ENCODE measurements at regions not wholly inside any gene's neighbourhood (a gene's known extent, or its start where the extent isn't known, plus 50 kb on each side); places are given as distances from the start of the nearest gene placed in this dataset.

- TF ChIP-seq, protein P1, sequence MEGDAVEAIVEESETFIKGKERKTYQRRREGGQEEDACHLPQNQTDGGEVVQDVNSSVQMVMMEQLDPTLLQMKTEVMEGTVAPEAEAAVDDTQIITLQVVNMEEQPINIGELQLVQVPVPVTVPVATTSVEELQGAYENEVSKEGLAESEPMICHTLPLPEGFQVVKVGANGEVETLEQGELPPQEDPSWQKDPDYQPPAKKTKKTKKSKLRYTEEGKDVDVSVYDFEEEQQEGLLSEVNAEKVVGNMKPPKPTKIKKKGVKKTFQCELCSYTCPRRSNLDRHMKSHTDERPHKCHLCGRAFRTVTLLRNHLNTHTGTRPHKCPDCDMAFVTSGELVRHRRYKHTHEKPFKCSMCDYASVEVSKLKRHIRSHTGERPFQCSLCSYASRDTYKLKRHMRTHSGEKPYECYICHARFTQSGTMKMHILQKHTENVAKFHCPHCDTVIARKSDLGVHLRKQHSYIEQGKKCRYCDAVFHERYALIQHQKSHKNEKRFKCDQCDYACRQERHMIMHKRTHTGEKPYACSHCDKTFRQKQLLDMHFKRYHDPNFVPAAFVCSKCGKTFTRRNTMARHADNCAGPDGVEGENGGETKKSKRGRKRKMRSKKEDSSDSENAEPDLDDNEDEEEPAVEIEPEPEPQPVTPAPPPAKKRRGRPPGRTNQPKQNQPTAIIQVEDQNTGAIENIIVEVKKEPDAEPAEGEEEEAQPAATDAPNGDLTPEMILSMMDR (IDR thresholded peaks at IDR 0.05; ENCODE audit: low read depth, low read length) = no peak
- Histone ChIP-seq H3K4me1 (no peaks in the 10 kb centered on the region), H3K4me3 (ENCODE audit: low read depth, low read length) (no peak overlapping the region), H3K27me3 (no peaks in the 10 kb centered on the region), H3K36me3 (no peaks in the 10 kb centered on the region), H3K9me3 (no peaks in the 10 kb centered on the region)
- DNase-seq = no peak
These were observed 175.8 kb downstream of the PPP1R2C start for GRCh38 chrX:42602136-42602535.

DNA sequence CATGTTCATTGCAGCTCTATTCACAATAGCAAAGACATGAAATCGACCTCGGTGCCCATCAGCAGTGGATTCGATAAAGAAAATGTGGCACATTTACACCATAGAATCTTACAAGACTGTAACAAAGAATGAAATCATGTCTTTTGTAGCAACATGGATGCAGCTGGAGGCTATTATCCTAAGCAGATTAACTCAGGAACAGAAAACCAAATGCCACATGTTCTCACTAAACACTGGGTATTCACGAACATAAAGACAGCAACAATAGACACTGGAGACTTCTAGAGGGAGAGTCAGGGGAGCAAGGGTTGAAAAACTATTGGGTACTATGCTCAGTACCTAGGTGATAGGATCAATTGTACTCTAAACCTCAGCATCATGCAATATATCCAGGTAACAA is 180.5 kb downstream of the PPP1R2C start:
- Histone ChIP-seq H3K36me3 (no peaks in the 10 kb centered on the region), H3K9me3 (no peaks in the 10 kb centered on the region), H3K27me3 (no peaks in the 10 kb centered on the region), H3K4me1 (no peaks in the 10 kb centered on the region), H3K4me3 (ENCODE audit: low read depth, low read length) (no peak overlapping the region)
- no peak for DNase-seq
- TF ChIP-seq, protein P1 (IDR thresholded peaks at IDR 0.05; ENCODE audit: low read depth, low read length) = no peak

GRCh38 chrX:42585842-42586621 is 191.9 kb downstream of the PPP1R2C start:
- no peaks in the 10 kb centered on the region for H3K36me3 ChIP-seq
- no peak for DNase-seq
- H3K27me3 ChIP-seq = no peaks in the 10 kb centered on the region
- H3K4me3 ChIP-seq (ENCODE audit: low read depth, low read length) = no peak overlapping the region
- H3K9me3 ChIP-seq = no peaks in the 10 kb centered on the region
- no peaks in the 10 kb centered on the region for H3K4me1 ChIP-seq
- TF ChIP-seq, protein P1 (IDR thresholded peaks at IDR 0.05; ENCODE audit: low read depth, low read length) = no peak

DNA sequence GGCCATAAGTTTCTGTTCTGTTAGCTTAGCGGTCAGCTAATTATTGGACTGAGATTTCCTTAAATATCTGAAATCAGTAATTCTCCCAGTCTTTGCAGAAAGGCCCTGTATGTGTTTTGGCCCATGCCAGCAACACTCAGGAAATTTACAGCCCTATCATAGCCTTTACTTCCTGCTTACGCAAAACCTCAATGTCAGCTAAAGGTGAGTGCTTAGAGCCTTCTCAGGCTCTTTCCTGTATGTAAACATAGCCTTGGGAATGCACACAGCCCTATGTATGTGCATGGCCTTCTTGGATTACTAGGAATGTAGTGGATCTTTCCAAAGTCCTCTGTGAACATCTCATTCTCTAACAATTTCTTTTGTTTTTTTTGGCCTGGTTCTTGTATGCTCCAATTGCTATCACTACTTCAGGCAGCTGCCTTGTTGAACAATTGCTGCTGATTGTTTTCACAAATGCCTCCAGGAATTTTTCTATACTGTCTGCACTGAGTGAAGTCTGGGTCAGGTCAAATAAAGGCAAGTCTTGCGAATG is 200.0 kb downstream of the PPP1R2C start:
- H3K36me3 ChIP-seq = no peaks in the 10 kb centered on the region
- no peak for DNase-seq
- TF ChIP-seq, protein P1 (IDR thresholded peaks at IDR 0.05; ENCODE audit: low read depth, low read length) = no peak
- H3K4me1 ChIP-seq = no peaks in the 10 kb centered on the region
- no peaks in the 10 kb centered on the region for H3K27me3 ChIP-seq
- no peaks in the 10 kb centered on the region for H3K9me3 ChIP-seq
- H3K4me3 ChIP-seq (ENCODE audit: low read depth, low read length) = no peak overlapping the region

DNA sequence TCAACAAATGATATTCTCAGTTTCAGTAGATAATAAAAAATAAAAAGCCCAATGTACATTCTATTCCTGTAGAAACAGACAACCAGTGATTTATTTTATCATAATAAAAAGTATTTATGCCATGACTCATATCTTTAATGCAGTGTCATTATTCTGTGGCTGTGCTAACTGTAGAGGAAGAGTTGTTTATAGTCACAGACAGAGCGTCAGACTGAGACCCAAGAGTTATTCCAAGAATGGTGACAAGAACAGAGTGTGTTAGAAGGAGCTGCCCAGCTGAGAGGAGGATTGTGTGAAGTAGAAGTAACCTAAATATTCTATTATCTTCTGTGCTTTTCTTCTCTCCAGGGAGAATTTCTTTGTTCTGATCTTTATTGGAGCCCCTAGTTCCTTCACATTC is 210.7 kb downstream of the PPP1R2C start:
- no peaks in the 10 kb centered on the region for H3K4me1 ChIP-seq
- no peak for DNase-seq
- H3K4me3 ChIP-seq (ENCODE audit: low read depth, low read length) = no peak overlapping the region
- TF ChIP-seq, protein P1 (IDR thresholded peaks at IDR 0.05; ENCODE audit: low read depth, low read length) = no peak
- H3K9me3 ChIP-seq = no peaks in the 10 kb centered on the region
- no peaks in the 10 kb centered on the region for H3K36me3 ChIP-seq
- H3K27me3 ChIP-seq = no peaks in the 10 kb centered on the region

DNA sequence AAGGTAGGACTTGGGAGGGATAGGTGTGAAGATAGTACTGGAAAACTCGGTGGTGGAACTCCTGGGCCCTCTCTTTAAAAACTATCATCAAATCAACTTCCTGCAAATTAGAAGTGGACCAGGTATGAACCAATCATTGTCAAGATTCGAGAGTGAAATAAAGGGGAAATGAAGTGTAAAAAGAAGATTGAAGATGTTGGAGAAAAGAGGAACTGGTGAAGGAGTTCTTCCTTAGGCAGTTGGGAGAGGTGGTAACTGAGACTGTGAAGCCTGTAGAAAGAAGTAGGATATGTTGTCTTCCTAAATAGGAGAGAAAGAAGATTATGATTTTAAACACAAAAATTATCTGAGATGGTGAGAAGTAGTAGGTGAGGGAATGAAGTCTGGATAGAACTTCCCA is 212.2 kb downstream of the PPP1R2C start:
- Histone ChIP-seq H3K4me1 (no peaks in the 10 kb centered on the region), H3K4me3 (ENCODE audit: low read depth, low read length) (no peak overlapping the region), H3K9me3 (no peaks in the 10 kb centered on the region), H3K36me3 (no peaks in the 10 kb centered on the region), H3K27me3 (no peaks in the 10 kb centered on the region)
- TF ChIP-seq, protein P1 (IDR thresholded peaks at IDR 0.05; ENCODE audit: low read depth, low read length) = no peak
- DNase-seq = no peak
